ENCODE measurements at regions not wholly inside any gene's neighbourhood (a gene's known extent, or its start where the extent isn't known, plus 50 kb on each side); places are given as distances from the start of the nearest gene placed in this dataset.

- ATAC-seq (ENCODE audit: low FRiP score in 2 of 2) (no peak), DNase-seq (no peak)
- no peak for TF ChIP-seq EP300 (IDR thresholded peaks at IDR 0.05)
- no peak for TF ChIP-seq POLR2AphosphoS5 (IDR thresholded peaks at IDR 0.05)
- TF ChIP-seq CTCF (IDR thresholded peaks at IDR 0.05), result no peak
- TF ChIP-seq POLR2A (IDR thresholded peaks at IDR 0.05), result no peak
- Histone ChIP-seq H3K36me3 (no peaks in the 10 kb centered on the region), H3K27me3 (no peaks in the 10 kb centered on the region), H3K4me3 (no peak overlapping the region), H3K4me1 (peaks cover 0 to 8% (median 0%) of the 10 kb centered on the region in 4 donors), H3K27ac (no peak overlapping the region), H3K9me3 (no peaks in the 10 kb centered on the region)
- WGBS, 2 donors, result 80 to 82% methylated on average over 5 of the region's 5 CpGs
These were observed 210.4 kb upstream of the OSR1 start for GRCh38 chr2:19568809-19569208.

DNA sequence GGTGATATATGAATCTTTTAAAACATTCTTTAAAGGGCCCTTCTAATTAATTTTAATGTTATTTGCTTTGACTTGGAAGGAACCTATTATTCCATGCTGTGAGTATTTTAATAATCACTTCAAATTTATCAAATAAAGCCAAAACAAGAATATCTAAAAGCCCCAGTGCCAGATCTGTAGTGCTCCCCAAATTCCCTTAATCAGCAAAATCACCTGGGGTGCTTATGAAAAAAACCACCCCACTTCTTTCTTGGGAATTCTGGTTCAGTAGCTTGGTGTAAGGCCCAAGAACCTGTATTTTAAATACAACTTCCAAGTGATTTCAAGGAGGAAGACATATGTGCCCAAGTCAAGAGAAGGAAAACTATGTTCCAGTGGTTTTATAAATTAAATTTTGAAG lies 202.4 kb upstream of the OSR1 start:
- Histone ChIP-seq H3K27ac (no peak overlapping the region), H3K4me1 (no peaks in the 10 kb centered on the region), H3K36me3 (no peaks in the 10 kb centered on the region), H3K4me3 (no peak overlapping the region), H3K27me3 (no peaks in the 10 kb centered on the region), H3K9me3 (no peaks in the 10 kb centered on the region)
- no peak for ATAC-seq (ENCODE audit: low FRiP score in 2 of 2)
- TF ChIP-seq POLR2AphosphoS5 (IDR thresholded peaks at IDR 0.05), result no peak
- TF ChIP-seq POLR2A (IDR thresholded peaks at IDR 0.05), result no peak
- TF ChIP-seq EP300 (IDR thresholded peaks at IDR 0.05), result no peak
- no peak for TF ChIP-seq CTCF (IDR thresholded peaks at IDR 0.05)
- DNase-seq, result no peak

DNA sequence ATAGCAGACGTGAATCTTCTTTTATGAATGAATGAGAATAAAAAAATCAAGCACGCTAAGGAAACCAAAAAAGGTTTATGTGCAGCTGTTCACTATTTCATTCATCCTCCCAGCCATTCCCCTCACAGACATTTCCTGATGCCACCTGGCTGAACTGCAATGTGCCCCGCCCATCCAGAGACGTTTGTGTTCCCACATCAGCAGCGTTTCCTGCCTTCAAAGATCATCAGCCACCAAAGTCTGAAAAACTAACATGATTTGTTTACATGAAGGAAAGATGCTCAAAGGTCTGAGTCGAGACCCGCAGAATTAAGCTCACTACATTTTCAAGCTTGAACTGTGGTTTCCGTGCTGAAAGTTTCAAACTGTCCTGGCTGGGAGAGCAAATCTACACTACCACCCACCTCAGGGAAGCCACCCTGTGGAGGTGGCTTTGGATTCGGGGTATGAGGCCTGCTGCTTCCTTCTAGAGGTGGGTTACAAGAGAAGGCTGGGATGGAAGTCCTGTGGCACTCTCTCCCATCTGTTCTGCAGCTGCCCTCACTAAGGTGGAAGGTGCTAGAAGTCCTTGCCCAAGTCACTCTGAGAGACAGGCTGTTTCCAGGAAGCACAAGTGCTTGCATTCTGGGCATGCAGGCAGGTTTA lies 201.3 kb upstream of the OSR1 start:
- Histone ChIP-seq H3K27ac (no peak overlapping the region), H3K36me3 (no peaks in the 10 kb centered on the region), H3K4me1 (no peaks in the 10 kb centered on the region), H3K4me3 (no peak overlapping the region), H3K9me3 (no peaks in the 10 kb centered on the region), H3K27me3 (no peaks in the 10 kb centered on the region)
- TF ChIP-seq POLR2AphosphoS5 (IDR thresholded peaks at IDR 0.05) (no peak), EP300 (IDR thresholded peaks at IDR 0.05) (no peak), POLR2A (IDR thresholded peaks at IDR 0.05) (no peak), CTCF (IDR thresholded peaks at IDR 0.05) (no peak)
- no peak for DNase-seq
- ATAC-seq (ENCODE audit: low FRiP score in 2 of 2), result no peak
- WGBS, 2 donors, result 46 to 48% methylated on average over 9 of the region's 9 CpGs

- no peaks in the 10 kb centered on the region for H3K9me3 ChIP-seq
- H3K27me3 ChIP-seq, result no peaks in the 10 kb centered on the region
- DNase-seq (no peak), ATAC-seq (ENCODE audit: low FRiP score in 2 of 2) (no peak)
- H3K4me3 ChIP-seq, result no peak overlapping the region
- no peak for TF ChIP-seq POLR2A (IDR thresholded peaks at IDR 0.05)
- no peak for TF ChIP-seq CTCF (IDR thresholded peaks at IDR 0.05)
- TF ChIP-seq EP300 (IDR thresholded peaks at IDR 0.05), result no peak
- TF ChIP-seq POLR2AphosphoS5 (IDR thresholded peaks at IDR 0.05), result no peak
- H3K27ac ChIP-seq, result no peak overlapping the region
- H3K4me1 ChIP-seq, result no peaks in the 10 kb centered on the region
- WGBS, 2 donors, result 86 to 95% methylated on average over 2 of the region's 2 CpGs
- H3K36me3 ChIP-seq, result no peaks in the 10 kb centered on the region
These were observed 198.2 kb upstream of the OSR1 start for GRCh38 chr2:19556648-19557047.

GRCh38 chr2:19554520-19554919 lies 196.1 kb upstream of the OSR1 start:
- no peak for DNase-seq
- Histone ChIP-seq H3K9me3 (no peaks in the 10 kb centered on the region), H3K4me3 (no peak overlapping the region), H3K27me3 (no peaks in the 10 kb centered on the region), H3K4me1 (no peaks in the 10 kb centered on the region), H3K36me3 (no peaks in the 10 kb centered on the region), H3K27ac (no peak overlapping the region)
- ATAC-seq (ENCODE audit: low FRiP score in 2 of 2), result no peak
- 61 to 73% methylated on average over 1 of the region's 1 CpG for WGBS, 2 donors
- no peak for TF ChIP-seq POLR2AphosphoS5 (IDR thresholded peaks at IDR 0.05)
- TF ChIP-seq CTCF (IDR thresholded peaks at IDR 0.05), result no peak
- TF ChIP-seq EP300 (IDR thresholded peaks at IDR 0.05), result no peak

Data from upper lobe of left lung (tissue), 6 donors.